DOHH2 (cell line): ENCODE measurements at regions not wholly inside any gene's neighbourhood (a gene's known extent, or its start where the extent isn't known, plus 50 kb on each side); places are given as distances from the start of the nearest gene placed in this dataset.

ENCODE experiments used
- CTCF ChIP-seq: fragments of 200-600 bp; sonication (generic); IDR thresholded peaks from one replicate; pipeline ENCODE4 v1.5.1; 2014; ENCODE audit warnings: antibody characterized with exemption, mild to moderate bottlenecking, low read depth, low read length; ENCODE audit not compliant: poor library complexity, severe bottlenecking
- EZH2phosphoT487 ChIP-seq: fragments of 200-600 bp; sonication (generic); IDR thresholded peaks from 2 replicates; pipeline ENCODE4 v1.6.1; 2017; ENCODE audit warnings: borderline replicate concordance, mild to moderate bottlenecking, antibody characterized with exemption, low read length, moderate library complexity, mixed read lengths

GRCh38 chr1:95407886-95408291 is 173.9 kb downstream of the RWDD3 start:
- TF ChIP-seq CTCF, result no peak
- TF ChIP-seq EZH2phosphoT487, result no peak
